Activated CD4-positive, alpha-beta T cell treated with anti-CD3 and anti-CD28 coated beads for 24 hours (primary cell): ENCODE measurements at regions not wholly inside any gene's neighbourhood (a gene's known extent, or its start where the extent isn't known, plus 50 kb on each side); places are given as distances from the start of the nearest gene placed in this dataset.
A peak's percentile ranks its signal among the peaks of the same experiment; 100 is the strongest.

Experiments
- DNase-seq, 2 donors: peaks; one replicate each; pipeline ENCODE4 v3.0.0-alpha.2; 2020; ENCODE audit warnings: low read depth in 2 of 2

GRCh38 chr10:111732166-111732785 is 451.3 kb downstream of the GPAM start:
- DNase-seq: no peak

DNA sequence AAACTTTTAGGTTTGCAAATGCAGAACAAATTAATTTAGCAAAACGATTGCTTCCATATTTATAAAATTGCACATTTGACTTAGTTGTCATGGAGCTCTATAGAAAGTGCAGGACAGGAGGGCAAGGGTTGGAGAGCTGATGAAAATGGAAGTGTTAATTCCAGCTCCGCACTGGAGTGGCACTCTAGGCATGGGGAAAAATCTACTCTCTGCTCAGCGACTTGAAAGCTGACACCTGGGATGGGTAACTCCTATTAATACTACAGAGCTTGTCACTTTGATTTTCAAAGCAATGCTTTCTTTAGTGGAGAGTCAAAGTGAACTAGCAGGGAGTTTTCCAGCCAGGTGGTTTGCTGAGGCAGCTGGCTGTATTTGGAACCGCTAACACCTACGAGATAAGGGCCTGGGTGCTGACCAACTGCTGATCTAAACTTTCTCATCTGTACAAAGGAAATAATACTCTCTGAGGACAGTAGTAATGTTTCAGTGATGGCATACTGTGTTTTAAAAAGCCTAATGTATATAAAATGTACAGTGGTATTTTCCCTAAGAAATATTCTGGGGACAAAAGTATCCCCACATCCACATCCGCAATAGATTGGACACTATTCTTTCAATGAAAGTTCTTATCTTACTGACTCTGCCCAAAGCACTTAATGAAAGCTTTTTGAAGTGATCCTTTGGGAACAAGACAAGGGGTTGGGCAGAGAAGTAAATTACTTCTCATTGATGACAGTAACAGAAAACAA is 444.3 kb downstream of the GPAM start:
- DNase-seq: no peak

- no peak for DNase-seq
These were observed 443.8 kb downstream of the GPAM start for GRCh38 chr10:111739874-111740139.

GRCh38 chr10:111745982-111746381 is 437.6 kb downstream of the GPAM start:
- DNase-seq: no peak

- no peak for DNase-seq
These were observed 435.8 kb downstream of the GPAM start for GRCh38 chr10:111747751-111748150.

GRCh38 chr10:111748184-111748583 is 435.4 kb downstream of the GPAM start:
- DNase-seq: no peak

DNA sequence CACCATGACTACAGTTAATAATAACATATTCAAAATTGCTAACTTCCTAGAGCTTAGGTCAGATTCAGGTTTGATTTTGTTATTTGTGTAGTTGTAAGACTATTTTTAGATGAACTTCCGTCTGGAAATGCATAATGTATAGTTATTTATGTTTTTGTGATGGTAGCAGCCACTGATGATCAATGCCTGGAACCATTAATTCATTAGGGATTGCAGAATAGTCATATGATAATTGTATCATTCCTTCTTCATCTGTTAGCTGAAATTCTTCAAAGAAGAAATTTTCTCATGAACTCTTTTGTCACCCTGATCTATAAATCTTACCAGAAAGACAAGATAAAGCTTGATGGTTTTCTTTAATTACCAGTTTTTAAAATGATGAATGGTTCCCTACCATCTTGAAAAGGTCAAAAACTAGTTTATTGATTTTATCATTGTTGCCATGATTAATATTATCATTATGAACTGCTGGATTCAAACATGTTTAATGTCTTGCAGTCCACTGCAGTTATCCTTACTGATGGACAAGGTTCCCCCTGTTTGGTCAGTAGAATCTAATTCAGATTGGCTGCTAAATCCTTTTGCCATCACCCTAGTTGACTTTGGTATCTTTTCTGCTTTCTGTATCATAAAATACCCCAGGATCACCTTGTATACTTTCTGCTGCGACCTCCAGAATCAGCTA is 433.3 kb downstream of the GPAM start:
- no peak for DNase-seq

- DNase-seq: peak in 1 of 2 donors; percentile 1
These were observed 427.1 kb downstream of the GPAM start for GRCh38 chr10:111756217-111757061.

DNA sequence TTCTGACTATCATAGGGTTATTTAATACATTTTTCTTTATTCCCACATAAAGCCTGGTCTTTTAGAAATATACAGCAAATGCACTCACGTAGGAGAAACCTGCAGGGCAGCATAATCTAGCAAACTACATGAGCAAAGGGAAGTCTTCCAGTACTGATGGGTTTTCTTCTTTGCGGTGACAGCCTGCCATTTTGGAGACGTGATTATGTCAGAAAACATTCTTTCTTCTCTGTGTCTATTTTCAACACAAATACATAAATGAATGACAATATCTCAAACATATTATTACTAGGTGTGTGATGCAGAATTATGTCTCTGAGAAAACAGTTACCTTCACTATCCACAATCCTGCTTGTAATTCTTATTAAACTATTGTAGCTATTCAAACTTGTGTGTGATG is 425.0 kb downstream of the GPAM start:
- no peak for DNase-seq

DNA sequence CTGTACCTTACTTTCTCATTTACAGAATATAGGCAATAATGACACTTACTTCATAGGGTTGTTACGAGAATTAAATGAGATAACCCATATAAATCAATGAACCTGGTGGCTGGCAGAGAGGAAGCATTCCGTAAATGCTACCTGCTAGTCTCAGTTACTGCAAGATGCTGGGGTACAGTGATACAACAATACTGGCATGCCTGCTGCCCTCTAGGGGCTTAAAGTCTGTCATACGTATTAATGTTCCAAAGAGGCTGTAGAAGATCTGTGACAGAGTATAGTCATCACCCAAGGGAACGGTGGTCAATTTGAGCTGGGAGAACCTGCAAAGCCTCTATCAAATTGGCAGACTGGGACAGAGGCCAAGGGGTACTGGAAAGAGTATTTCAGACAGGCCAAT is 421.5 kb downstream of the GPAM start:
- DNase-seq: no peak

DNA sequence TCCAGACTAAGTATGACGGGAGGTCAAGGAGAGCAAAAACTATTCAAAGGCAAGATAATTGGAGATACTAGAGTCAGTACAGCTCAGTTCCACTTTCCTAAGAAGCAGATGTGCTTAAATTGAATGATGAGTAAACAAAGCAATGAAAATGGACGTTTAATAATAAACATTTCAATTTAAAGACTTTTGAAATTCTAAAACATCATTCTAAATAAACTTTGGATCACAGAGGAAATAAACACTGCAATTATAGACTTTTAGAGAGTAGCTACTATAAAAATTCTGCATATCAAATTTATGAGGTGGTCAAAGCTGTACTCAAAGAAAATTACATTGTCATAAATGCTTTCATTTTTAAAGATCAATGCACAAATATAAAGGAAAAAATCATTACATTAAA is 418.3 kb downstream of the GPAM start:
- DNase-seq: no peak

DNA sequence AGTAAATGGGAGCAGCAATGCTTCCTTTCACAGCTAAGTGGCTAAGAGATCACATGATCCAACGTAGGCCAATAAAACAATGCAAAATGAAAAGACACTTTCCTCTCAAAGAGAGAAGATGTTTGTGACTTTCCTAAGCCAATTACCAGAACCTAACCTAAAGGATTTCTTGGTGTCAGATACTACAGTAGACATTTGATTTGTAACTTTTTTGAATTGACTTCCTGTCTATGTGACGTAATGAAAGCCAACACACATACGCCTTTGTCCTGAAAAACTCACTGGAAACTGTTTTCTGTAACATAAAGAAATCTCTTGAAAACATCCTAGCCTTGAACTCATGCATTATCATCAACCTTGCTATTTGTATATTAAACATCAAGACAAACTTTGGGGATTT is 417.1 kb downstream of the GPAM start:
- DNase-seq: no peak

DNA sequence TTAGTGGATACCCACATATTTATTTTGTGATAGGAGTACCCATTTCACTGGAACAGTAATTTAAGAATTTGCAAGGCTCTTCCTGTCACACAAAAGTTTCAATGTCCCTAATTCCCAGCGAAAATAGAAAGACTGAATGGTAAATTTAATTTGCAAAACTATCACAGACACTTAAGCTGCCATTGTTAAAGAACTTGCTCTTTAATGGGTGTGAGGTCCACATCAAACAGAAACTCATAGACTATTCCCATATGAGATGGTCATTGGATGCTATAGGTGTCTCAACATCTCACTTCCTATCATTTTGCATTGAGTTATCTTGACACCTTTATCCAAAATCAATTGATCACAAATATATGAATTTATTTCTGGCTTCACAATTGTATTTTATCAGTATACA is 415.9 kb downstream of the GPAM start:
- DNase-seq: no peak

GRCh38 chr10:111773950-111774349 is 409.6 kb downstream of the GPAM start:
- no peak for DNase-seq

DNA sequence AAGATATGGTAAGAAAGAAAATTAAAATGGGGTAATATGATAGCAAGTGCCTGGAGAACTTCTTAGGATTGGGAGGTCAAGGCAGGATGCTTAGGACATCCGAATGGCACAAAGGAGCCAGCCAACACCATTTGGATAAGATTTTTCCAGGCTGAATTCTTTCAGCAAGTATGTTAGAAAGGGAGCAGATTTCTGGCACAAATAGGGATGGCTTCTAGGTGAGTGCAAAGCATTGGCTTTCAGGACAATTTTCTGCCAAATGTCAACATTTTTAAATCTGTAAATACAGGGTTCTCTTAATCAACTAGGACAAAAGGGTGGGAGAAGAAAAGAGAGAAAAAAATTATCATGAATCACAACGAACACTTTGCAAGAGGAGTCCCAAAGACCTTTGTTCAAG is 409.1 kb downstream of the GPAM start:
- DNase-seq: no peak

DNA sequence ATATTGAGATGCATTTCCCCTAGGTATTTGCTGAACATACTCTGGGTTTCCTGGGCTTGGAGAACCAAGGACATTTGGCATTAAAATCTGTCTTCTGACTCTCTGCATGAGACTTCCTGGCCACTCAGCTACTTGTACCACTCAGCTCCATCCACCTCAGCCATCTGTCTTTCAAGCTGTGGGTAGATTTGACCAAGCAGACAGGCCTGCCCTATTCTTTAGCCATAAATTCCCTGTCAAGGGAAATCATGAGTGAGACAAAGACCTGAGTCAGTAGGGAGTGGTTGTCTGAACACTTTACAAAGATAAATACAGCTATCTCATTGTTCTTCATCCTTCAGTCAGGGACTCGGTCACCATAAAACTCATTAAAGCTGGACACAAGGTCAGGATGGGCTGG is 399.1 kb downstream of the GPAM start:
- no peak for DNase-seq

DNA sequence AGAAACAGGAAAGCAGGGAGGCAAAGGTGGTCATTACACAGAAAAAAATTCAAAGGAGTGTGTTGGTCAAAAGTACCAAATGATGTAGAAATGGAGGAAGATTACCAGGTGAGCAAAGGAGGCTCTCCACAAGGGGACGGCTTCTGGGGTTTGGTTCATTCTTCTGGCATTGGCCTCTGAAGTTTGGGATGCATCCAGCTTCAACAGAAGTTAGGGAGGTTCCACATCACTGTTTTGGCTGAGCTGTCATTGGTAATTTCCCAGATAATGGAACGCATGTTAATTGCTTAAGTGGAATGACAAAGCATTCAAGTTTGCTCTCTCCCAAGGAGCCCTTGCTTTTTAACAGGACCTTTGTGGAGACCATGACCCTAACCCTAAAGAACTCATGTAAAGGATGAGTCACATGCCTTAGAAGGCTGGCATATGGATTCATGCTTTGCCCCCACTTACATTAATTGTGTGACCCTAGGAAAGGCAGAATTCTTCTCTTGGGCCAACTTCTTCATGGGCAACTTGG is 398.6 kb downstream of the GPAM start:
- DNase-seq: no peak

GRCh38 chr10:111785921-111786320 is 397.6 kb downstream of the GPAM start:
- no peak for DNase-seq

DNA sequence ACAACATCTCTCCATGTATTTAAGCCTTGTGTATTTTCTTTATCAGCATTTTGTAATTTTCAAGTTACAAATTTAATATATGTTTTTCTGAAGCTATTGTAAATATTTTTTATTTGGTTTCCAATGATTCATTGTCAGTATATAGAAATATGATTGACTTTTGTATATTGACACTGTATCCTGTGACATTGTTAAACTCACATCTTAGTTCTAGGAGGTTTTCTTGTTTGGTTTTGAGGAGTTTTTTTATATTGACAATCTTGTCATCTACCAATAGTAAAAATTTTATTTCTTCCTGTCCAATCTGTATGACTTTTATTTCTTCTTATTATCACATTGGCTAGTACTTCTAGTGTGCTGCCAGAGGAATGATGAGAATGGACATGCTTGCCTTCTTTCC is 393.7 kb downstream of the GPAM start:
- DNase-seq: no peak

DNA sequence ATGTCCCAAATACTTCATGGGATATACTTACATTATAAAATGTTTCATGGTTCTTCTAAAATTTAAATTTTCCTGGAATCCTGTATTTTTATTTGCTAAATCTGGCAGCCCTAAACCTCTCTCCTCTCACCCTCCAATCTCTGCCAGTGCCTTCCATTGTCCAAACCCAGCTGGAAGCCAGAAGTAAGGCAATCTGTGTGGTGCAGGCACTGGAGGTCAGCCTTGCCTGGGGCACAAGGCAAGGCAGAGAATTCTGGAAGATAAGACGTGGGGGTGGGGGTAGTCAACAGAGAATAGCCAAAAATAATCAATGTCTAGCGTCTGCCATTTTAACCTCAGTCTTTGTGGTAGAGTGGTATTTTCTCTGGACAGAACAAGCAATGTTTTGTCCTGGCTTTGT is 381.7 kb downstream of the GPAM start:
- no peak for DNase-seq

DNA sequence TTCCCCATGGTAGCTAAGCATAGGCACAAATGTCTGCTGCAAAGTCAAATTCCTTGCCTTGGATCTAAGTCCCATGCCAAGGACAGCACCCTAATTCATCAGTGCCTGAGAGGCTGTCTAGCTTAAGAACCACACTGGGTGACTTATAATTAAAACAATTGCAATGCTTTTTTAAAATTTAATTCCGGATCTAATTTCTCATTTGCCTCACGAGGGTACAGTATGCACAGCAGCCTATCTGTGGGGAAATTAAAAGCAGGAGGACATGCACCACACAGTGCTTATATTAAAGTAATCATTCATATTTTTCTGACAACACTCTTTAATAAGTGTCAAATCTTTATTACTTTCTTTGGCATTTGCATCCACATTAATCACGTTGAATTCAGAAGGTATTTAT is 378.8 kb downstream of the GPAM start:
- DNase-seq: no peak

DNA sequence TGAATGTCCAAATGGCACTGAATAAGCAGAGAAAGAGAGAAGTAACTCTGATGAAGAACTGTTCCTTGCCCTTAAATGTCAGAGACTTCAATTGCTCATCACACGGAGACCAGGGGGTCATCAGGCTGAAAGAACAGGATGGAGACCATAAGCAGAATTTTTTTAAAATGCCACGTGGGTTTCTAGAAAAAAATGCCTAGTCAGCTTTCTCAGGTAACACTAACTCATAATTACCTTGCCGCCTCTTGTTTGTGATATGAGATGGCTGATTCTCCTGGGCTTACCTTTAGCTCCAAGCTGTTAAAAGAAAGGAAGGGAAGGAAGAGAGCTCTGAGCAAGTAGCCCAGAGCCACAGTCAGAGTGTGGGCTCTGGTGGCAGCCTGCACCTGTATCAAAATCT is 372.0 kb downstream of the GPAM start:
- no peak for DNase-seq
